ENCODE measurements at regions not wholly inside any gene's neighbourhood (a gene's known extent, or its start where the extent isn't known, plus 50 kb on each side); places are given as distances from the start of the nearest gene placed in this dataset.

DNA sequence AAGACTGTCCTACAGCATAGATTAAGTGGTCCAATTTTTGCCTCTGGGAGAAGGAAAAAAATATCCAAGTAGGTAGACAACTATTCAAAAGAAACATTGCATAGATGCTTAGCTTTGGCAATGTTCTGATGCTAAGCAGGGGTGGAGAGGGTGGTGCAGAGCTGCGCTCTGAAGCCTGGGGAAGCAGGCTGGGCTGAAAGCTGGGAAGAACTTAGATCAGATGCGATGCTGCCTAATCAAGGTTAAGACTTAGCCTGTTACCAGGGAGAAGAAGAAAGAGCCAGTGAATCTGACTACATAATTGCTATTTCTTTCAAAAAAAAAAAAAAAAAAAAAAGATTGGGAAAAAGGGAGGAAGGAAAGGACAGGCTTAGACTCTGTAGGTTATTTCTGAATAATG lies 89.0 kb upstream of the SCOC start:
- WGBS, 2 donors, result 77 to 94% methylated on average over 2 of the region's 2 CpGs
- no peak overlapping the region for H3K4me3 ChIP-seq
- no peak for DNase-seq
- no peaks in the 10 kb centered on the region for H3K36me3 ChIP-seq
- TF ChIP-seq CTCF (IDR thresholded peaks at IDR 0.05) (no peak), EP300 (IDR thresholded peaks at IDR 0.05) (no peak), POLR2AphosphoS5 (IDR thresholded peaks at IDR 0.05) (no peak), POLR2A (IDR thresholded peaks at IDR 0.05) (no peak)
- no peak overlapping the region for H3K27ac ChIP-seq
- no peaks in the 10 kb centered on the region for H3K4me1 ChIP-seq
- H3K9me3 ChIP-seq, result no peaks in the 10 kb centered on the region
- no peak for ATAC-seq (ENCODE audit: low FRiP score in 2 of 2)
- H3K27me3 ChIP-seq, result no peaks in the 10 kb centered on the region

GRCh38 chr4:140281828-140282552 lies 91.5 kb upstream of the SCOC start:
- Histone ChIP-seq H3K36me3 (no peaks in the 10 kb centered on the region), H3K9me3 (no peaks in the 10 kb centered on the region), H3K27me3 (no peaks in the 10 kb centered on the region), H3K4me3 (no peak overlapping the region), H3K4me1 (no peaks in the 10 kb centered on the region), H3K27ac (no peak overlapping the region)
- DNase-seq (no peak), ATAC-seq (ENCODE audit: low FRiP score in 2 of 2) (no peak)
- no peak for TF ChIP-seq EP300 (IDR thresholded peaks at IDR 0.05)
- no peak for TF ChIP-seq POLR2AphosphoS5 (IDR thresholded peaks at IDR 0.05)
- no peak for TF ChIP-seq POLR2A (IDR thresholded peaks at IDR 0.05)
- no peak for TF ChIP-seq CTCF (IDR thresholded peaks at IDR 0.05)
- 74 to 83% methylated on average over 5 of the region's 5 CpGs for WGBS, 2 donors

- Histone ChIP-seq H3K36me3 (no peaks in the 10 kb centered on the region), H3K27me3 (no peaks in the 10 kb centered on the region), H3K9me3 (no peaks in the 10 kb centered on the region), H3K4me1 (no peaks in the 10 kb centered on the region), H3K27ac (no peak overlapping the region), H3K4me3 (no peak overlapping the region)
- no peak for DNase-seq
- no peak for ATAC-seq (ENCODE audit: low FRiP score in 2 of 2)
- TF ChIP-seq CTCF (IDR thresholded peaks at IDR 0.05) (no peak), EP300 (IDR thresholded peaks at IDR 0.05) (no peak), POLR2AphosphoS5 (IDR thresholded peaks at IDR 0.05) (no peak), POLR2A (IDR thresholded peaks at IDR 0.05) (no peak)
Observed at GRCh38 chr4:140277576-140277975, 95.9 kb upstream of the SCOC start.

DNA sequence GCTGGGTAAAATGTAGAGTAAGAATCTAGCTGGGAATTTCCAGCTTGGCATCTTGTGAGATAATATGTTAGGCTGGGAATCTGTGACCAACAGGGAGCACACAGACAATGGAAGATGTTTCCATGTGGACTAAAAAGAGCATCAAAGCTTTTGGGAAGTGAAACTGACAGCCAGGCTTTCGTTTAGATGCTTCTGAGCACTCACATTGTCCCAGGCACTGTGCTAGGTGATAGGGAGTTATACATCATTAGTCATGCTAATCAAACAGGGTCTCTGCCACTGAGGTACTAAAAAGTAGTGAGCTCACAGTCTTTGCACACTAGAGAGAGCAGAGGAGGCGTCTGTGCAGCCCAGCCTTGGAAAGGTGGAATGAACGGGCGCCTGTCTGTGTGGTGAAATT lies 101.9 kb upstream of the SCOC start:
- Histone ChIP-seq H3K36me3 (no peaks in the 10 kb centered on the region), H3K27me3 (no peaks in the 10 kb centered on the region), H3K4me1 (no peaks in the 10 kb centered on the region), H3K9me3 (no peaks in the 10 kb centered on the region), H3K4me3 (no peak overlapping the region), H3K27ac (no peak overlapping the region)
- WGBS, 2 donors, result 77 to 85% methylated on average over 4 of the region's 4 CpGs
- ATAC-seq (ENCODE audit: low FRiP score in 2 of 2) (no peak), DNase-seq (no peak)
- TF ChIP-seq POLR2A (IDR thresholded peaks at IDR 0.05) (no peak), EP300 (IDR thresholded peaks at IDR 0.05) (no peak), POLR2AphosphoS5 (IDR thresholded peaks at IDR 0.05) (no peak), CTCF (IDR thresholded peaks at IDR 0.05) (no peak)

GRCh38 chr4:140269369-140269768 lies 104.1 kb upstream of the SCOC start:
- Histone ChIP-seq H3K4me3 (no peak overlapping the region), H3K36me3 (no peaks in the 10 kb centered on the region), H3K27me3 (no peaks in the 10 kb centered on the region), H3K27ac (no peak overlapping the region), H3K9me3 (no peaks in the 10 kb centered on the region), H3K4me1 (no peaks in the 10 kb centered on the region)
- 89 to 91% methylated on average over 6 of the region's 6 CpGs for WGBS, 2 donors
- TF ChIP-seq EP300 (IDR thresholded peaks at IDR 0.05), result no peak
- ATAC-seq (ENCODE audit: low FRiP score in 2 of 2) (no peak), DNase-seq (no peak)
